Ovary (tissue), 3 donors: ENCODE measurements at regions not wholly inside any gene's neighbourhood (a gene's known extent, or its start where the extent isn't known, plus 50 kb on each side); places are given as distances from the start of the nearest gene placed in this dataset.

Experiments used
- CTCF ChIP-seq, 3 donors: fragments of 450-650 bp in 2 of 3; fragments of 200-600 bp in 1 of 3; IDR thresholded peaks; one replicate each; pipeline versions ENCODE4 v1.5.1 to v1.8.0; 2016 to 2022; ENCODE audit warnings: antibody characterized with exemption in 3 of 3, mild to moderate bottlenecking in 1 of 3
- EP300 ChIP-seq: sonication (generic); formaldehyde crosslinking; IDR thresholded peaks from one replicate; pipeline ENCODE4 v1.6.1; 2017; ENCODE audit warnings: antibody characterized with exemption
- POLR2A ChIP-seq: fragments of 450-650 bp; IDR thresholded peaks from one replicate; pipeline ENCODE4 v1.6.1; 2017; ENCODE audit warnings: antibody characterized with exemption, mild to moderate bottlenecking, moderate library complexity
- donor health status: DM: no; HTN: no; CAD: no.

- TF ChIP-seq CTCF (IDR thresholded peaks at IDR 0.05) (no peak), EP300 (no peak), POLR2A (no peak)
These were observed 150.3 kb upstream of the FAM9B start for GRCh38 chrX:9184211-9184610.
